Thoracic aorta (tissue), 2 donors: ENCODE measurements at regions not wholly inside any gene's neighbourhood (a gene's known extent, or its start where the extent isn't known, plus 50 kb on each side); places are given as distances from the start of the nearest gene placed in this dataset.

ENCODE experiments used
- ATAC-seq: fragments of 150-250 bp; one replicate; pipeline ENCODE4 v1.8.0; 2017; ENCODE audit warnings: low read depth; ENCODE audit not compliant: insufficient number of reproducible peaks, low FRiP score
- DNase-seq: peaks from one replicate; pipeline ENCODE4 v3.0.0-alpha.2; 2020; ENCODE audit warnings: low spot score
- H3K27ac ChIP-seq, 2 donors: fragments of 200-600 bp; sonication (generic); 1 replicate in 1 of 2; 2 replicates in 1 of 2; pipeline ENCODE4 v1.5.1; 2016; ENCODE audit warnings: mild to moderate bottlenecking in 2 of 2, moderate library complexity in 2 of 2
- H3K27me3 ChIP-seq: fragments of 200-600 bp; sonication (generic); replicated peaks from 2 replicates; pipeline ENCODE4 v1.6.0; 2016; ENCODE audit warnings: mild to moderate bottlenecking; ENCODE audit not compliant: insufficient read depth
- H3K36me3 ChIP-seq: fragments of 200-600 bp; sonication (generic); one replicate; pipeline ENCODE4 v1.5.1; 2016
- H3K4me1 ChIP-seq, 2 donors: fragments of 200-600 bp; sonication (generic); 1 replicate in 1 of 2; 2 replicates in 1 of 2; pipeline versions ENCODE4 v1.5.1 to v1.6.0; 2016; ENCODE audit warnings: low read depth in 2 of 2, mild to moderate bottlenecking in 1 of 2; ENCODE audit not compliant: control insufficient read depth in 1 of 2
- H3K4me3 ChIP-seq: fragments of 200-600 bp; sonication (generic); 2 replicates; pipeline ENCODE4 v1.5.1; 2016; ENCODE audit warnings: mild to moderate bottlenecking
- H3K9me3 ChIP-seq: fragments of 200-600 bp; sonication (generic); 2 replicates; pipeline ENCODE4 v1.5.1; 2016
- CTCF ChIP-seq: fragments of 200-600 bp; sonication (generic); IDR thresholded peaks from one replicate; pipeline ENCODE4 v1.5.1; 2019; ENCODE audit warnings: antibody characterized with exemption

DNA sequence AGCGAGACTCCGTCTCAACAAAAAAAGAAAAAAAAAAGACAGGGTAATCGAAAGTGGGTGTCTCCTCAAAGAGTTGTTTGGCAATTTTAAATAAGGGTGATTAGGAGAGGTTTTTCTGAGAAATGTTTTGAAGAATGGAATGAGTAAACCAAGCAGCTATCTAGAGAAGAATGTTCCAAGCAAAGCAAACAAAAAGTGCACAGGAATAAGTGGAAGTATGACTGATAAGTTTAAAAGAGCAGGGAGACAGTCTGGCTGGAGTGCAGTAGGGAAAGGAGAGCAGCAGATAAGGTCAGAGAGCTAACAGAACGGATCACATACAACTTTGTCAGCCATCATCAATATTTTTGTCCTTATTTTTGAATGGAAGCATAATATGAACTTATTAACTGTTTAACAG lies 853.5 kb downstream of the TUSC7 start:
- Histone ChIP-seq H3K9me3 (no peaks in the 10 kb centered on the region), H3K27ac (no peak overlapping the region), H3K4me1 (peaks cover 0 to 7% of the 10 kb centered on the region in 2 donors), H3K36me3 (no peaks in the 10 kb centered on the region), H3K4me3 (no peak overlapping the region), H3K27me3 (no peaks in the 10 kb centered on the region)
- TF ChIP-seq CTCF = no peak
- no peak for ATAC-seq
- no peak for DNase-seq

- no peaks in the 10 kb centered on the region for H3K9me3 ChIP-seq
- DNase-seq (no peak), ATAC-seq (no peak)
- H3K4me1 ChIP-seq = peaks cover 0 to 7% of the 10 kb centered on the region in 2 donors
- H3K4me3 ChIP-seq = no peak overlapping the region
- H3K27me3 ChIP-seq = no peaks in the 10 kb centered on the region
- no peak overlapping the region for H3K27ac ChIP-seq
- H3K36me3 ChIP-seq = no peaks in the 10 kb centered on the region
- no peak for TF ChIP-seq CTCF
These were observed 856.2 kb downstream of the TUSC7 start for GRCh38 chr3:117565777-117566176.

- ATAC-seq = no peak
- Histone ChIP-seq H3K36me3 (no peaks in the 10 kb centered on the region), H3K4me3 (no peak overlapping the region), H3K9me3 (no peaks in the 10 kb centered on the region), H3K27ac (no peak overlapping the region), H3K4me1 (peaks cover 0 to 7% of the 10 kb centered on the region in 2 donors), H3K27me3 (no peaks in the 10 kb centered on the region)
- TF ChIP-seq CTCF = no peak
- no peak for DNase-seq
These were observed 857.3 kb downstream of the TUSC7 start for GRCh38 chr3:117566926-117567325.

GRCh38 chr3:117567382-117567781 lies 857.8 kb downstream of the TUSC7 start:
- H3K27me3 ChIP-seq = no peaks in the 10 kb centered on the region
- no peaks in the 10 kb centered on the region for H3K36me3 ChIP-seq
- TF ChIP-seq CTCF = no peak
- no peak for ATAC-seq
- H3K27ac ChIP-seq = no peak overlapping the region
- H3K4me3 ChIP-seq = no peak overlapping the region
- no peak for DNase-seq
- peaks cover 0 to 5% of the 10 kb centered on the region in 2 donors for H3K4me1 ChIP-seq
- no peaks in the 10 kb centered on the region for H3K9me3 ChIP-seq

DNA sequence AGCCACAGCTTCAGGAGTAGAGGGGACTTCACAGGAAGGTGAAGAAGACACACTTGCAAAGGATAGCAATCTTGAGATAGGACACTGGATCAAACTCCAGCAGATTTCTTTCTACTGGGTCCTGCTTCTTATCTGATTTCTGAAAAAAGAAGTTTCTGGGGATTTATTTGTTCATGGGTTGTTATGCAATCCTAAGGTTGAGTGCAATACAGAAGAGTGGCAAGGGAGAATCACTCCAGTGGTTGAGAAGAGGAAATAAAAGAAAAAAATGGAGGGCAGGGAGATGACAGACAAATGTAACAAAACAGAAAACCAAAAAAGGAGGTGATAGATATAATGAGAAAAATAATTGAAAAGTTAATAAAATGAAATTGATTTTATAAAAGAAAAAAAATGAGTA lies 858.3 kb downstream of the TUSC7 start:
- Histone ChIP-seq H3K9me3 (no peaks in the 10 kb centered on the region), H3K4me1 (no peaks in the 10 kb centered on the region), H3K4me3 (no peak overlapping the region), H3K27ac (no peak overlapping the region), H3K27me3 (no peaks in the 10 kb centered on the region), H3K36me3 (no peaks in the 10 kb centered on the region)
- no peak for TF ChIP-seq CTCF
- no peak for ATAC-seq
- no peak for DNase-seq
